Activated CD8-positive, alpha-beta T cell treated with anti-CD3 and anti-CD28 coated beads for 36 hours (primary cell): ENCODE measurements at regions not wholly inside any gene's neighbourhood (a gene's known extent, or its start where the extent isn't known, plus 50 kb on each side); places are given as distances from the start of the nearest gene placed in this dataset.

Source experiments
- ATAC-seq: fragments of 200-7000 bp; cut with Tn5 transposase; one replicate; pipeline ENCODE4 v1.10.0; 2021; ENCODE audit warnings: mild to moderate bottlenecking, moderate library complexity
- CTCF ChIA-PET: fragments of 350-600 bp; sonication (Branson Sonifier 250); formaldehyde crosslinking; loops from one replicate; lab custom pipeline; 2021; ENCODE audit warnings: antibody characterized with exemption; lab: Charles Lee
- POLR2A ChIA-PET: fragments of 350-600 bp; sonication (Branson Sonifier 250); formaldehyde crosslinking; loops from one replicate; lab custom pipeline; 2021; ENCODE audit warnings: antibody characterized with exemption; lab: Charles Lee
- DNase-seq: peaks from one replicate; pipeline ENCODE4 v3.0.0-alpha.2; 2020
- H3K27ac Mint-ChIP-seq: one replicate; pipeline ENCODE4 v1.8.0; 2021; ENCODE audit warnings: mild to moderate bottlenecking, mixed read lengths
- H3K27me3 Mint-ChIP-seq: one replicate; pipeline ENCODE4 v1.8.0; 2021; ENCODE audit warnings: mixed read lengths
- H3K36me3 Mint-ChIP-seq: one replicate; pipeline ENCODE4 v1.8.0; 2021; ENCODE audit warnings: low read depth, mixed read lengths
- H3K4me1 Mint-ChIP-seq: one replicate; pipeline ENCODE4 v1.8.0; 2021; ENCODE audit warnings: low read depth, mixed read lengths
- H3K4me3 Mint-ChIP-seq: one replicate; pipeline ENCODE4 v1.8.0; 2021; ENCODE audit warnings: mild to moderate bottlenecking, moderate library complexity, mixed read lengths
- H3K9me3 Mint-ChIP-seq: one replicate; pipeline ENCODE4 v1.8.0; 2021; ENCODE audit warnings: mixed read lengths
- intact Hi-C: fragments of 100-400 bp; cut with micrococcal nuclease; formaldehyde crosslinking; loops from one replicate; pipeline ENCODE4 v1.10.0; 2022
- TF ChIP-seq, protein P1 (sequence below): fragments of 200-600 bp; IDR thresholded peaks from one replicate; pipeline ENCODE4 v1.8.0; 2022; ENCODE audit warnings: antibody characterized with exemption, mild to moderate bottlenecking

DNA sequence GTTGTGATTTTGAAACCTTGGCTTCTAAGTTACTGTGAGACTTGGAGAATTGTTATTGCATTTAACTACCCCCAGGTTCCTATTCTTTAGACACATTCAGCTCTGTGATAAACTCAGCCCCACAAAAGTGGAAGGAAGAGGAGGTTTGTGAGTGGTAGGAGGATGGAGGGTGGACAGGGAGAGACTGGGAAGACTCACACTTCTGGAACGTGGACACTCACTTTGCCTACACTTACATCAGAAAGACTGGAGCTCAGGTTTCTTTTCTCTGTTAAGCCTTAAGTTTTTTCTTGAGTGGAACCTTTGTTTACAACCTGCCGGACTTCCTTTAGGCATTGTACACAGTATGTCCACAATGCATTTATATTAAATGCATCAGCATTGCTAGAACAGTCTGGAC is 99.0 kb downstream of the AREG start:
- no peaks in the 10 kb centered on the region for H3K27me3 Mint-ChIP-seq
- intact Hi-C loops, result no loop called here
- H3K27ac Mint-ChIP-seq, result no peak overlapping the region
- TF ChIP-seq, protein P1, sequence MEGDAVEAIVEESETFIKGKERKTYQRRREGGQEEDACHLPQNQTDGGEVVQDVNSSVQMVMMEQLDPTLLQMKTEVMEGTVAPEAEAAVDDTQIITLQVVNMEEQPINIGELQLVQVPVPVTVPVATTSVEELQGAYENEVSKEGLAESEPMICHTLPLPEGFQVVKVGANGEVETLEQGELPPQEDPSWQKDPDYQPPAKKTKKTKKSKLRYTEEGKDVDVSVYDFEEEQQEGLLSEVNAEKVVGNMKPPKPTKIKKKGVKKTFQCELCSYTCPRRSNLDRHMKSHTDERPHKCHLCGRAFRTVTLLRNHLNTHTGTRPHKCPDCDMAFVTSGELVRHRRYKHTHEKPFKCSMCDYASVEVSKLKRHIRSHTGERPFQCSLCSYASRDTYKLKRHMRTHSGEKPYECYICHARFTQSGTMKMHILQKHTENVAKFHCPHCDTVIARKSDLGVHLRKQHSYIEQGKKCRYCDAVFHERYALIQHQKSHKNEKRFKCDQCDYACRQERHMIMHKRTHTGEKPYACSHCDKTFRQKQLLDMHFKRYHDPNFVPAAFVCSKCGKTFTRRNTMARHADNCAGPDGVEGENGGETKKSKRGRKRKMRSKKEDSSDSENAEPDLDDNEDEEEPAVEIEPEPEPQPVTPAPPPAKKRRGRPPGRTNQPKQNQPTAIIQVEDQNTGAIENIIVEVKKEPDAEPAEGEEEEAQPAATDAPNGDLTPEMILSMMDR, result no peak
- ATAC-seq (no peak), DNase-seq (no peak)
- no peaks in the 10 kb centered on the region for H3K9me3 Mint-ChIP-seq
- H3K4me1 Mint-ChIP-seq, result peaks cover 8% of the 10 kb centered on the region
- ChIA-PET POLR2A (no interaction called here), CTCF (interaction anchor here (1.0 to 1.5 kb wide), 2 partner anchors 11 to 13 kb away, joined by 3 read pairs; no protein-coding TSS in a partner anchor)
- H3K4me3 Mint-ChIP-seq, result no peak overlapping the region
- H3K36me3 Mint-ChIP-seq, result no peaks in the 10 kb centered on the region

DNA sequence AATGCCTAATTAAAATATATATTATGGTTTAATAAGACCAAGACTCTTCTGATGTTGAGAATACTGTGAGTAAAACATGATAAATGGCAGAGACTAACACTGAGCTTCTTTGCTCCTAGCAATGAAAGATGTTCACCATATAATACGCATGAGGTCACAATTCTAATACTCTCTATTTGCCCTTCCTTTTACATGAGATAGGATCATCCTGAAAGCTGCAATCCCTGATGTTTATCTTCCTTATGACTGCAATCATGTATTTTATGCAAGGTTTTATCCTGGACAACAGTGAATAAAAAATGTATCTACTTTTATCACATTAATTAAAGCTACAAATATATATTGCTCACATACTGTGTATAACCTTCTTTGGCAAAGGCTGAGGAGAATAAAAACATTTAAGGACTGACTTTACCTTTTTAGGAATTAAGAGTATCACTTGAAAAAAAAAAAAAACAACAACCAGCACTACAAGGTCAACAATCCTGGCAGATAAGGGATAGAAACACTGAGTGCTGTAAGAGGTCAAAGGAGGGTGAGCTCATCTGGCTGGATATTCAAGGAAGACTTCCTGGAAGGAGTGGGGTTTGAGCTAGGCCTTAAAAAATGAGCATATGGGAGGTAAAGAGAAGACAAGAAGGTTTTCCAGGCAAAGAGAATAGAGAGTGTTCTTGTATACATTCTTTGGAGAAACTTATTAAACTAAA is 99.9 kb downstream of the AREG start:
- no peak overlapping the region for H3K4me3 Mint-ChIP-seq
- TF ChIP-seq, protein P1, result no peak
- H3K27ac Mint-ChIP-seq, result no peak overlapping the region
- ATAC-seq (no peak), DNase-seq (no peak)
- no peaks in the 10 kb centered on the region for H3K27me3 Mint-ChIP-seq
- H3K9me3 Mint-ChIP-seq, result no peaks in the 10 kb centered on the region
- peaks cover 8% of the 10 kb centered on the region for H3K4me1 Mint-ChIP-seq
- no peaks in the 10 kb centered on the region for H3K36me3 Mint-ChIP-seq
- CTCF ChIA-PET, result interaction anchor here (1.0 kb wide), 1 partner anchor 12 kb away, joined by 3 read pairs; no protein-coding TSS in a partner anchor
- intact Hi-C loops, result no loop called here
- POLR2A ChIA-PET, result no interaction called here

DNA sequence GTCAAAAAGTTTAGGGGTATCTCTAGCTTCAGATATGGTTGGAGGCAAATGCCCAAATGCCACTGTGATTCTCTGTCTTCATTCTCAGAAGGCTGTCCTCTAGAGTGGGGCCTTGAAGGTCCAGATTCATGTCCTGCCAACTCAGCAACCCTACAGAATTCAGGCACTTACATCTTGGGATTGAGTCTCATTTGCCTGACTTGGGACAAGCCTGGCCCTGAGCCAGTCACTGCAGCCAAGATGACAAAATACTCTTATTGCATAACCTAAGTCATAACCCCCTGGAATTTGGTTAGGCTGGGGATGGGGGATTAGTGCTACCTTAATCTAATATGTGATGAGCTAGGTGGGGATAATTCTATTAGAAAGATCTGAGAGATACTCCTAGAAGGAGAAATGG is 100.5 kb downstream of the AREG start:
- H3K27ac Mint-ChIP-seq, result no peak overlapping the region
- POLR2A ChIA-PET, result no interaction called here
- DNase-seq (no peak), ATAC-seq (no peak)
- no peaks in the 10 kb centered on the region for H3K9me3 Mint-ChIP-seq
- no peaks in the 10 kb centered on the region for H3K27me3 Mint-ChIP-seq
- CTCF ChIA-PET, result no interaction called here
- TF ChIP-seq, protein P1, result no peak
- no peaks in the 10 kb centered on the region for H3K36me3 Mint-ChIP-seq
- H3K4me1 Mint-ChIP-seq, result peaks cover 8% of the 10 kb centered on the region
- intact Hi-C loops, result no loop called here
- H3K4me3 Mint-ChIP-seq, result no peak overlapping the region

DNA sequence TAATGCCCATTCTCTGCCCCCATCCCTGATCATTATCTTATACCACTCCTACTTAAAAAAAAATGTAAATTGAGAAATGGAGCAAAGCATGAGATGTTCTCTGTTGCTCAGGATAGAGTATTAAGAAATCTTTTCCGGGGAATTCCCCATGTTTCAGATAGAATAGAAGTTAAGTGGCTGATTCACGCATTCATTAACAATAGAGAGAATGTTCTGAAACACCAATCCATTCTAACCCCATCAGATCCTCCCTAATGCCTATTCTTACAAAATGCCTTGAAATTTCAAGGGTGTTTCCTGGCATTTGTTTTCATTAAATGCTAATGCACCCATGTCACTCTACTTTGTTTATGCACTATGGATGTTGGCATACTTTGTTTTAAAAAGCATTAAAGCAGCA is 101.1 kb downstream of the AREG start:
- no peak overlapping the region for H3K4me3 Mint-ChIP-seq
- ATAC-seq, result no peak
- H3K27me3 Mint-ChIP-seq, result no peaks in the 10 kb centered on the region
- ChIA-PET CTCF (no interaction called here), POLR2A (no interaction called here)
- H3K27ac Mint-ChIP-seq, result no peak overlapping the region
- peaks cover 8% of the 10 kb centered on the region for H3K4me1 Mint-ChIP-seq
- intact Hi-C loops, result no loop called here
- no peaks in the 10 kb centered on the region for H3K9me3 Mint-ChIP-seq
- no peaks in the 10 kb centered on the region for H3K36me3 Mint-ChIP-seq
- no peak for DNase-seq
- TF ChIP-seq, protein P1, result no peak

DNA sequence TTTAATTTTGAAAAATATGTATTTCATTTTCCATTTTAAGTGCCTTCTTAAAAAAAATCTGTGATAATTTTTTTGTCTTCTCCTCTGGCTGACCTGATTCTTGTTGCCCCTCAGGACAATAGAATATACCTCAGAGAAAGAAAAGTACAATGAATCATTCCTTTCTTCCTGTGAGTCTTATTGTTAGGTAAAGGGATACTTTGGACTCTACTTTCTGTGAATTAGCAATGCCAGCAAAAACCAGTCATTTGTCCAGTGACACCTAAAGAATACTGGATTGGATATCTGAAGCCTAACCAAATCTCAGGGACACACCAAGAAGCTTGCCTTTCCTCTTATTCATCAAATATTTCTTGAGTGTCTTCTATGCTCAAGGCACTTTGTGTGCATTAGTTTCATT is 102.1 kb downstream of the AREG start:
- intact Hi-C loops, result no loop called here
- Mint-ChIP-seq H3K9me3 (no peaks in the 10 kb centered on the region), H3K4me1 (peaks cover 8% of the 10 kb centered on the region), H3K27ac (no peak overlapping the region), H3K27me3 (no peaks in the 10 kb centered on the region), H3K36me3 (no peaks in the 10 kb centered on the region), H3K4me3 (no peak overlapping the region)
- CTCF ChIA-PET, result interaction anchor here (1.0 kb wide), 1 partner anchor 76 kb away, joined by 3 read pairs; no protein-coding TSS in a partner anchor
- DNase-seq (no peak), ATAC-seq (no peak)
- TF ChIP-seq, protein P1, result no peak
- POLR2A ChIA-PET, result no interaction called here
